NCI-H1694 (cell line): ENCODE measurements at regions not wholly inside any gene's neighbourhood (a gene's known extent, or its start where the extent isn't known, plus 50 kb on each side); places are given as distances from the start of the nearest gene placed in this dataset.

Experiments
- DNase-seq: peaks from one replicate; lab custom pipeline; 2025; lab: John Stamatoyannopoulos, UW

GRCh38 chr5:107216587-107216986, 454.1 kb downstream of the EFNA5 start:
- no peak for DNase-seq

GRCh38 chr5:107215611-107216010, 455.1 kb downstream of the EFNA5 start:
- DNase-seq: no peak

GRCh38 chr5:107213025-107213424, 457.7 kb downstream of the EFNA5 start:
- peak; percentile 2 for DNase-seq

- no peak for DNase-seq
These were observed 459.1 kb downstream of the EFNA5 start for GRCh38 chr5:107211630-107212029.

- no peak for DNase-seq
These were observed 461.9 kb downstream of the EFNA5 start for GRCh38 chr5:107208867-107209266.

- no peak for DNase-seq
These were observed 466.3 kb downstream of the EFNA5 start for GRCh38 chr5:107204413-107204812.

GRCh38 chr5:107203243-107203642, 467.5 kb downstream of the EFNA5 start:
- DNase-seq: no peak

- DNase-seq: no peak
These were observed 471.0 kb downstream of the EFNA5 start for GRCh38 chr5:107199756-107200155.

- no peak for DNase-seq
These were observed 474.2 kb downstream of the EFNA5 start for GRCh38 chr5:107196500-107197059.

GRCh38 chr5:107195890-107196395, 474.8 kb downstream of the EFNA5 start:
- no peak for DNase-seq

GRCh38 chr5:107184871-107185270, 485.9 kb downstream of the EFNA5 start:
- DNase-seq: no peak

- no peak for DNase-seq
These were observed 486.7 kb downstream of the EFNA5 start for GRCh38 chr5:107184066-107184465.

- DNase-seq: no peak
These were observed 500.1 kb downstream of the EFNA5 start for GRCh38 chr5:107170620-107171019.

GRCh38 chr5:107169867-107170266, 500.9 kb downstream of the EFNA5 start:
- no peak for DNase-seq

- no peak for DNase-seq
These were observed 501.6 kb downstream of the EFNA5 start for GRCh38 chr5:107168848-107169752.

- DNase-seq: no peak
These were observed 502.7 kb downstream of the EFNA5 start for GRCh38 chr5:107168086-107168485.

GRCh38 chr5:107165296-107165695, 505.4 kb downstream of the EFNA5 start:
- no peak for DNase-seq

- no peak for DNase-seq
These were observed 512.9 kb downstream of the EFNA5 start for GRCh38 chr5:107157809-107158208.

GRCh38 chr5:107155707-107156106, 515.0 kb downstream of the EFNA5 start:
- DNase-seq: no peak

GRCh38 chr5:107154593-107154992, 516.1 kb downstream of the EFNA5 start:
- no peak for DNase-seq

GRCh38 chr5:107153283-107153682, 517.5 kb downstream of the EFNA5 start:
- DNase-seq: no peak

GRCh38 chr5:107149243-107150005, 521.3 kb downstream of the EFNA5 start:
- no peak for DNase-seq

- DNase-seq: no peak
These were observed 523.1 kb downstream of the EFNA5 start for GRCh38 chr5:107147589-107147988.
